Omental fat pad (tissue), 3 donors: ENCODE measurements at regions not wholly inside any gene's neighbourhood (a gene's known extent, or its start where the extent isn't known, plus 50 kb on each side); places are given as distances from the start of the nearest gene placed in this dataset.
A peak's percentile ranks its signal among the peaks of the same experiment; 100 is the strongest.

Experiments
- ATAC-seq: fragments of 150-250 bp; one replicate; pipeline ENCODE4 v1.9.1; 2016; ENCODE audit warnings: mild to moderate bottlenecking, moderate library complexity; ENCODE audit not compliant: low FRiP score
- DNase-seq: peaks from one replicate; pipeline ENCODE4 v3.0.0-alpha.2; 2019; ENCODE audit warnings: low spot score
- CTCF ChIP-seq, 3 donors: fragments of 450-650 bp; IDR thresholded peaks; one replicate each; pipeline ENCODE4 v1.5.1; 2016 to 2017; ENCODE audit warnings: antibody characterized with exemption in 3 of 3, mild to moderate bottlenecking in 3 of 3, moderate library complexity in 2 of 3

- TF ChIP-seq CTCF (IDR thresholded peaks at IDR 0.05): no peak
- DNase-seq (no peak), ATAC-seq (no peak)
These were observed 151.3 kb upstream of the THUMPD2 start for GRCh38 chr2:39930175-39930917.

DNA sequence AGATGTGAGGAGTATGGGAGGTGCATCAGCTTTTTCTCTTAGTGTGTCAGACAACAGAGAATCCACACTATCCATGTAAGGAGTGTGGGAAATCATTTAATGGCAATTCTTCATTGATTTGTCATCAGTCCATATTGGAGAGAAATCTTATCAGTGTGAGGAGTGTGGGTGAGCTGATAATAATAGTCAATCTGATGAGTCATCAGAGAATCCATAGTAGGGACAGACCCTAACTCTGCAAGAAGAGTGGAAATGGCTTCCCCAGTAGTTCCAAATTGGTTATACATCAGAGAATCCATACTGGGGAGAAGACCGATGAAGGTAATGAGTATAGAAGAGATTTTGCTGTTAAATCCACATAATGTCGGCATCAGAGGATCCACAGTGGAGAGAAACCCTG lies 150.5 kb upstream of the THUMPD2 start:
- TF ChIP-seq CTCF (IDR thresholded peaks at IDR 0.05): no peak
- no peak for DNase-seq
- ATAC-seq: no peak

DNA sequence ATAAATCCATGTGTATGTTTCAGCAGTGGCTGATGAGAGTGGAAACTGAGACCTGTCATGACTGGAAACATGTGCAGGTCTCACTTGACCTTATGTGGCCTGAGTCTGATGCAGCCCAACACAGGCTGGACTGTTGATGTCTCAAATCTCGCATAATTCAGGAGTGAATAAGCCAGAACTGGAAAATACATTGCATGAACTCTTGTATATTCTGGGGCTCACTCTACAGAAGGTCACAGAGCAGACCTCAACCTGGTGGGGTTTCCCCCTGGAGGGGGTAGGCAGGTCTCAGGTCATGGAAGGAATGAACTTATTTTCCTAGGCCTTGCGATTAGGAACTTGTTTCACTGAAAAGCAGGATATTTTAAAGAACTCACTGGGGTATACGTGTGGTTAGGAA lies 146.3 kb upstream of the THUMPD2 start:
- ATAC-seq (no peak), DNase-seq (no peak)
- no peak for TF ChIP-seq CTCF (IDR thresholded peaks at IDR 0.05)

GRCh38 chr2:39923455-39923854 lies 144.4 kb upstream of the THUMPD2 start:
- no peak for DNase-seq
- no peak for TF ChIP-seq CTCF (IDR thresholded peaks at IDR 0.05)
- no peak for ATAC-seq

DNA sequence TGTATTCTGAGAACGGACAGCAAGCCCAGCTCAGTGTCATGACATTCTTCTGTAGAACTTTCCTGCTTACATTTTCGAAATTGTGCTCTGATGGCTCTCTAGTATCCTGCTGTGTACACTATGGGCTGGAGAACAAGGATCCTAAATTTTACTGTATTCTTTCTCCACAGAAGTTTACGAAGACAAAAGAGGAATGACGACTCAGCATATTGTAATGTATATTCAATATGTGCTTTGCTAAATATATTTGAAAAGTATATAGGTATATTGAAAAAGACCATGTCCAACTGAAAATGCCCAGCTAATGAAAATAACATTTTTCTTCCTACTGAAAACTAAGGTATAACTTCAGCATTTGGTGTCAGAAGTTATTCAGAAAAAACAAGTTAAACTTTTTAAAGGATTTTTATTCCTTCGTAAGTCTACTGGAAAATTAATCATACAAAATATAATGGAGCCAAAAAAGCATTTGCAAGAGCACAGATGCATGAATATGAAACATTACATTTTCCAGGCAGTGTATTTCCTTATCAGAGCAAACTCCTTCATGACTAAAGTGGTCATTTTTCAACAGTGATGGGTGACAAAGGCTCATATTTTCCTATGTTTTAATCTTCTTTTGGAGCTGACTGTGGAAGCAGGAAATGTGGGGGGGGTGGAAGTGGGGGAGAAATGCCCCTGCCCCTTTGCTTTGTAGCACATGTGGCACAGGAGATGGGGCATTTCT lies 143.8 kb upstream of the THUMPD2 start:
- DNase-seq (no peak), ATAC-seq (peak; percentile 69)
- no peak for TF ChIP-seq CTCF (IDR thresholded peaks at IDR 0.05)

DNA sequence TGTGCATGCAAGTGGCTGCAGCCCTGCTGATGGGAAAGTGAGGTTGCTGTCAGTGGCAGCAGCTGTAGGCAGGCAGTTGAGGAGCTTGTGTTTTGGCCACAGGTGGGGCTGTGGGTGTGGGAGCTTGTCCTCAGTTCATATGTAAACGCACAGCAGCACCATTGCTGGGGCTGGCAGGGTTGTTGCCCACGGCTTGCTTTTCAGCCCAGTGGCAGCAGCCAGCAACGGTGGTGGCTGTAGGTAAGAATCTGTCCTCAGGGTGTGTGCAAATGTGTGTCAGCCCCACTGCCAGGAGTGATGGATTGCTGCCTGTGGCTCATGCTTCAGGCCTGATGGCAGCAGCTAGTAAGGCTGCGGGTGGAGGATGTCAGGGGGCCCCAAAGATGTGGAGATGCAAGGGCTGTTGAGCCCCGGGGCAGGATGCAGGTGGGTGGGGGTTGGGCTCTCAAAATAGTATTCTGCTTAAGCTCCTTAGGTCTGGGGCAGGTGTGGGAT lies 141.3 kb upstream of the THUMPD2 start:
- no peak for ATAC-seq
- no peak for DNase-seq
- no peak for TF ChIP-seq CTCF (IDR thresholded peaks at IDR 0.05)
